Vagina (tissue), 2 donors: ENCODE measurements at regions not wholly inside any gene's neighbourhood (a gene's known extent, or its start where the extent isn't known, plus 50 kb on each side); places are given as distances from the start of the nearest gene placed in this dataset.

ENCODE experiments used
- CTCF ChIP-seq, 3 experiments: fragments of 450-650 bp in 2 of 3; fragments of 200-600 bp in 1 of 3; sonication (generic) in 1 of 3; IDR thresholded peaks; one replicate each; pipeline ENCODE4 v1.5.1; 2017 to 2019; ENCODE audit warnings: antibody characterized with exemption in 3 of 3, mild to moderate bottlenecking in 2 of 3, moderate library complexity in 2 of 3
- POLR2A ChIP-seq, 2 donors: fragments of 450-650 bp; IDR thresholded peaks; one replicate each; pipeline ENCODE4 v1.6.1; 2017; ENCODE audit warnings: antibody characterized with exemption in 2 of 2, mild to moderate bottlenecking in 2 of 2, moderate library complexity in 2 of 2

- no peak for TF ChIP-seq POLR2A (IDR thresholded peaks at IDR 0.05)
- TF ChIP-seq CTCF (IDR thresholded peaks at IDR 0.05) = no peak
Observed at GRCh38 chr9:82895822-82896110, 167.2 kb downstream of the RASEF start.
